ENCODE measurements at regions not wholly inside any gene's neighbourhood (a gene's known extent, or its start where the extent isn't known, plus 50 kb on each side); places are given as distances from the start of the nearest gene placed in this dataset.

- Histone ChIP-seq H3K4me3 (no peak overlapping the region), H3K27ac (no peak overlapping the region), H3K4me1 (no peaks in the 10 kb centered on the region), H3K36me3 (no peaks in the 10 kb centered on the region), H3K9me3 (no peaks in the 10 kb centered on the region), H3K27me3 (no peaks in the 10 kb centered on the region)
- TF ChIP-seq, protein P1, sequence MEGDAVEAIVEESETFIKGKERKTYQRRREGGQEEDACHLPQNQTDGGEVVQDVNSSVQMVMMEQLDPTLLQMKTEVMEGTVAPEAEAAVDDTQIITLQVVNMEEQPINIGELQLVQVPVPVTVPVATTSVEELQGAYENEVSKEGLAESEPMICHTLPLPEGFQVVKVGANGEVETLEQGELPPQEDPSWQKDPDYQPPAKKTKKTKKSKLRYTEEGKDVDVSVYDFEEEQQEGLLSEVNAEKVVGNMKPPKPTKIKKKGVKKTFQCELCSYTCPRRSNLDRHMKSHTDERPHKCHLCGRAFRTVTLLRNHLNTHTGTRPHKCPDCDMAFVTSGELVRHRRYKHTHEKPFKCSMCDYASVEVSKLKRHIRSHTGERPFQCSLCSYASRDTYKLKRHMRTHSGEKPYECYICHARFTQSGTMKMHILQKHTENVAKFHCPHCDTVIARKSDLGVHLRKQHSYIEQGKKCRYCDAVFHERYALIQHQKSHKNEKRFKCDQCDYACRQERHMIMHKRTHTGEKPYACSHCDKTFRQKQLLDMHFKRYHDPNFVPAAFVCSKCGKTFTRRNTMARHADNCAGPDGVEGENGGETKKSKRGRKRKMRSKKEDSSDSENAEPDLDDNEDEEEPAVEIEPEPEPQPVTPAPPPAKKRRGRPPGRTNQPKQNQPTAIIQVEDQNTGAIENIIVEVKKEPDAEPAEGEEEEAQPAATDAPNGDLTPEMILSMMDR (IDR thresholded peaks at IDR 0.05) = no peak
- no peak for TF ChIP-seq POLR2A (IDR thresholded peaks at IDR 0.05)
- intact Hi-C loops (cut with DNase I) = no loop called here
- DNase-seq = no peak
- ATAC-seq = no peak
- WGBS (ENCODE audit: insufficient coverage, low coverage, low lambda C conversion rate, missing lambda C conversion rate) = 56% methylated on average over 1 of the region's 1 CpG
Observed at GRCh38 chr12:66024949-66025348, 105.6 kb downstream of the LLPH start.

- 88% methylated on average over 10 of the region's 12 CpGs for WGBS (ENCODE audit: insufficient coverage, low coverage, low lambda C conversion rate, missing lambda C conversion rate)
- Histone ChIP-seq H3K27ac (no peak overlapping the region), H3K4me3 (no peak overlapping the region), H3K9me3 (no peaks in the 10 kb centered on the region), H3K4me1 (no peaks in the 10 kb centered on the region), H3K36me3 (no peaks in the 10 kb centered on the region), H3K27me3 (no peaks in the 10 kb centered on the region)
- DNase-seq (no peak), ATAC-seq (no peak)
- TF ChIP-seq, protein P1 (IDR thresholded peaks at IDR 0.05) = no peak
- TF ChIP-seq POLR2A (IDR thresholded peaks at IDR 0.05) = no peak
- intact Hi-C loops (cut with DNase I) = no loop called here
Observed at GRCh38 chr12:66020481-66020880, 110.1 kb downstream of the LLPH start.

DNA sequence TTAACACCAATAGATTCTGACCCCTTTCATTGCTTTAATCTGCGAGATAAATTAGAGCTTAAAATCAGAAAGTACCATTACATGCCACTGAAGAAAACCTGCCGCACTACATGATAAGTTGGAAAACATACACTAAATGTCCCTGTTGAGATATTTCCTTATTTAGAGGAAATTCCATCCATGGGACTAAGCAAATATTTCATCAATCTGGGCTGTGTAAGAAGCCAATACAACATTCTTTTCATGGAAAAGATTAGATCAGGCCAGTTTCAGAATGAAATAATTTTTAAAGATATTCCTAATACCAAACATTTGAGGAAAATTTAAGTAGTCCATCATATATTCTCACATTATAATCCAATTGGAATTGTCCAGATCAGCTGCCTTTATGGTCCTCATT is 112.8 kb downstream of the LLPH start:
- ATAC-seq = no peak

More for the DNA sequence above, 112.8 kb downstream of the LLPH start:
- 79% methylated on average over 2 of the region's 2 CpGs for WGBS (ENCODE audit: insufficient coverage, low coverage, low lambda C conversion rate, missing lambda C conversion rate)
- Histone ChIP-seq H3K4me3 (no peak overlapping the region), H3K4me1 (no peaks in the 10 kb centered on the region), H3K36me3 (no peaks in the 10 kb centered on the region), H3K9me3 (no peaks in the 10 kb centered on the region), H3K27ac (no peak overlapping the region), H3K27me3 (no peaks in the 10 kb centered on the region)
- TF ChIP-seq, protein P1 (IDR thresholded peaks at IDR 0.05) = no peak
- intact Hi-C loops (cut with DNase I) = no loop called here
- no peak for DNase-seq

Small RNA genes in the stretch of these regions (microRNA-seq; reads per million reads assigned to microRNA genes)
- gene MIR6074 = 0 reads per million in 2 donors

Small RNA genes in the stretch of these regions (small RNA-seq; reads per million reads assigned to genes)
- 0 reads per million in 2 experiments for gene MIR6074
- 0 reads per million in 2 experiments for gene RNA5SP362
